Activated T-helper 2 cell treated with anti-CD3 and anti-CD28 coated beads, Interferon-gamma antibody, Interleukin-2, Interleukin-4, amounts not matched to agents 10 μg/mL and 5 μg/mL and 100 μg/mL, durations not matched to agents 14 hours and 24 hours and 36 hours (primary cell): ENCODE measurements at regions not wholly inside any gene's neighbourhood (a gene's known extent, or its start where the extent isn't known, plus 50 kb on each side); places are given as distances from the start of the nearest gene placed in this dataset.

Experiments
- DNase-seq: peaks from one replicate; pipeline ENCODE4 v3.0.0; 2021; ENCODE audit warnings: low spot score
- H3K27ac Mint-ChIP-seq: one replicate; pipeline ENCODE4 v1.8.0; 2021; ENCODE audit warnings: mixed read lengths
- H3K27me3 Mint-ChIP-seq: one replicate; pipeline ENCODE4 v1.8.0; 2021; ENCODE audit warnings: low read depth, mixed read lengths
- H3K36me3 Mint-ChIP-seq: one replicate; pipeline ENCODE4 v1.8.0; 2021; ENCODE audit warnings: low read depth, mixed read lengths
- H3K4me1 Mint-ChIP-seq: one replicate; pipeline ENCODE4 v1.8.0; 2021; ENCODE audit warnings: low read depth, mixed read lengths
- H3K4me3 Mint-ChIP-seq: one replicate; pipeline ENCODE4 v1.8.0; 2021; ENCODE audit warnings: low read depth, mild to moderate bottlenecking, moderate library complexity, mixed read lengths
- H3K9me3 Mint-ChIP-seq: one replicate; pipeline ENCODE4 v1.8.0; 2021; ENCODE audit warnings: mixed read lengths
- intact Hi-C: fragments of 100-400 bp; cut with micrococcal nuclease; formaldehyde crosslinking; loops from one replicate; pipeline ENCODE4 v1.15.1; 2023

DNA sequence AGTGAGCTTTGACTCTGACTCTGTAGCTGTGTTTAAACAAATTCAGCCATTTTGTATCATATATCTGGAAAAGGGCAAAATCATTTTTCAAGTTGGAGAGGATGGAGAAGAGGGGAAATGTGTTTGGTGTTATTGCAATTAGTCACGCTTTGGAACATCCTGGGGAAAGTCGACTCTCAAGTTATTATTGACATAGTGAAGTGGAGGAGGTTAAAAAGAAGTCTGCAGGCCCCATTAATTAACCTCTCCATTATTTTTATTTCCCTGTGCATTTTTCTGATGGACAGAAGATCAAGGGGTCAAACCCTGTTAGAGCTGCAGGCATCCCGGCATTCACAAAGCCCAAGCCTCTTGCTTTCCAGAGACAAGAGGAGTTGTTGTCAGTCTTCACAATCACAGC is 132.6 kb downstream of the TEX36 start:
- Mint-ChIP-seq H3K4me1 (no peaks in the 10 kb centered on the region), H3K27me3 (no peaks in the 10 kb centered on the region), H3K4me3 (no peak overlapping the region), H3K27ac (no peak overlapping the region), H3K36me3 (no peaks in the 10 kb centered on the region), H3K9me3 (no peaks in the 10 kb centered on the region)
- no peak for DNase-seq
- intact Hi-C loops, result no loop called here

- H3K4me3 Mint-ChIP-seq, result no peak overlapping the region
- no peak for DNase-seq
- H3K4me1 Mint-ChIP-seq, result no peaks in the 10 kb centered on the region
- H3K9me3 Mint-ChIP-seq, result no peaks in the 10 kb centered on the region
- intact Hi-C loops, result no loop called here
- no peak overlapping the region for H3K27ac Mint-ChIP-seq
- no peaks in the 10 kb centered on the region for H3K27me3 Mint-ChIP-seq
- no peaks in the 10 kb centered on the region for H3K36me3 Mint-ChIP-seq
Measured at GRCh38 chr10:125549653-125550052, 133.3 kb downstream of the TEX36 start.

DNA sequence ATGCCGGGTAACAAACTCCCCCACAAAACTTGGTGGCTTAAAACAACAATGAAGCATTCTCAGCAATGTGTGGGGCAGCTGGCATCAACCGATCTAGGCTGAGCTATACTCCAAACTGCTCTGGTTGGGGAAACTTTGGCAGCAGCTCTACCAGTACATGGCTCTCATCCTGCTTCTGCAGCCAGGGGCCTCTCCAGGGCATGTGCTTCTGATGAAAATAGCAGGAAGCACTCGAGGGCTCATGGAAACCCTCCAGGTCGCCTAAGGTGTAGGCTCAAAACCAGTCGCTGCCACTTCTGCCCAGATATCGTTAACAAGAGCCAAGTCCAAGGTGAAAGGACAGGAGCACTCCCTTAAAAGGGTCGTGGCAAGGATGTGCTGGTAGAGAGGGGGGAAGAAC is 134.1 kb downstream of the TEX36 start:
- Mint-ChIP-seq H3K27ac (no peak overlapping the region), H3K36me3 (no peaks in the 10 kb centered on the region), H3K9me3 (no peaks in the 10 kb centered on the region), H3K4me3 (no peak overlapping the region), H3K4me1 (no peaks in the 10 kb centered on the region), H3K27me3 (no peaks in the 10 kb centered on the region)
- intact Hi-C loops, result no loop called here
- no peak for DNase-seq

GRCh38 chr10:125548356-125548755 is 134.6 kb downstream of the TEX36 start:
- DNase-seq, result no peak
- no peaks in the 10 kb centered on the region for H3K36me3 Mint-ChIP-seq
- H3K4me1 Mint-ChIP-seq, result no peaks in the 10 kb centered on the region
- H3K9me3 Mint-ChIP-seq, result no peaks in the 10 kb centered on the region
- intact Hi-C loops, result no loop called here
- H3K4me3 Mint-ChIP-seq, result no peak overlapping the region
- H3K27me3 Mint-ChIP-seq, result no peaks in the 10 kb centered on the region
- no peak overlapping the region for H3K27ac Mint-ChIP-seq

DNA sequence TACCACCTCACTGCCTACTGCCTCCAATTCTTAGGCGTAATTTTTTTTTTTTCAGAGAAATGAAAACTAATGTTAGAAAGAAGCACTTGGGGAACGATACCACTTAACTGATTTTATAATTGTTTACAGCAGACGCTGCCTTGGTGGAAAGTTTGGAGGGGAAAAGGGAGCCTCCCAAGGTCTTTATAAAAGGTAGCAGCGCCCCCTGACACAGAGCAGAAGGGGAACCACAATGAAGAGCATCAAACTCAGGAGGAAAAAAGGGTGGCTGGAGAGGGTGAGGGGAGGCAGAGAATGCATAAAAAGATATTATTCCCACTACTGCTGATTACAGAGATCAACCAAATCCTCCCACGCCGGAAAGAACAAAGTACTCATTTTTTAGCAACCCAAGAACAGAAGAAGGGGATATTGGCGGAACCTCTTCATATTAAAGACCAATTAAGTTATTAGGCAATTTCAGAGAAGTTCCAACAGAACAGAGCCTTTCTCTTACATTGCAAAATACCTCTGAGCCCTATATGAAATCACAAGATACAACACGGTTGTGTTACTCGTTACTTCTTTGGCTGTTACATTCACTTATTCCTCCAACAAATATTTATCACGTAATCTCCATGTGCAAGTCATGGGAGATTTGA is 135.8 kb downstream of the TEX36 start:
- Mint-ChIP-seq H3K27ac (no peak overlapping the region), H3K36me3 (no peaks in the 10 kb centered on the region), H3K4me1 (no peaks in the 10 kb centered on the region), H3K9me3 (no peaks in the 10 kb centered on the region), H3K4me3 (no peak overlapping the region), H3K27me3 (no peaks in the 10 kb centered on the region)
- intact Hi-C loops, result no loop called here
- DNase-seq, result no peak

DNA sequence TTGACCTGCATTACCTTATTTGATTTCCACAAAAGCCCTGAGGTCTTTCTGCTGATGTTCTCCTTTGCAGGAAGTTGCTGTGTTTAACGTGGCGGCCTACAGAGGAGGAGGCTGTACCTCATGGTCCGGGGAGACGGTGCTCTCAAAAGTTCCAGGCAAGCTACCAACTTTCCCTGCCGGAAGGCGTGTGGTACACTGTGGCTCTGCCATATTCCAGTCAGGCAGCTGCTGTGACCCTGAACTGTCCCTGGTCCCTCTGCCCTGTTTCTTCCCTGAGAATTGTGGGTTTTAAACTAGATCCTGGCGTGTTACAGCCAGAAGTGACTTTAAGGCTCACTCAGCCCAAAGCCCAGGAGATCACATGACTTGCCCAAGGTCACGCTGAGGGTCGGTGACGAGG is 139.2 kb downstream of the TEX36 start:
- Mint-ChIP-seq H3K27me3 (no peaks in the 10 kb centered on the region), H3K4me3 (no peak overlapping the region), H3K4me1 (no peaks in the 10 kb centered on the region), H3K27ac (no peak overlapping the region), H3K9me3 (no peaks in the 10 kb centered on the region), H3K36me3 (no peaks in the 10 kb centered on the region)
- DNase-seq, result no peak
- intact Hi-C loops, result no loop called here

DNA sequence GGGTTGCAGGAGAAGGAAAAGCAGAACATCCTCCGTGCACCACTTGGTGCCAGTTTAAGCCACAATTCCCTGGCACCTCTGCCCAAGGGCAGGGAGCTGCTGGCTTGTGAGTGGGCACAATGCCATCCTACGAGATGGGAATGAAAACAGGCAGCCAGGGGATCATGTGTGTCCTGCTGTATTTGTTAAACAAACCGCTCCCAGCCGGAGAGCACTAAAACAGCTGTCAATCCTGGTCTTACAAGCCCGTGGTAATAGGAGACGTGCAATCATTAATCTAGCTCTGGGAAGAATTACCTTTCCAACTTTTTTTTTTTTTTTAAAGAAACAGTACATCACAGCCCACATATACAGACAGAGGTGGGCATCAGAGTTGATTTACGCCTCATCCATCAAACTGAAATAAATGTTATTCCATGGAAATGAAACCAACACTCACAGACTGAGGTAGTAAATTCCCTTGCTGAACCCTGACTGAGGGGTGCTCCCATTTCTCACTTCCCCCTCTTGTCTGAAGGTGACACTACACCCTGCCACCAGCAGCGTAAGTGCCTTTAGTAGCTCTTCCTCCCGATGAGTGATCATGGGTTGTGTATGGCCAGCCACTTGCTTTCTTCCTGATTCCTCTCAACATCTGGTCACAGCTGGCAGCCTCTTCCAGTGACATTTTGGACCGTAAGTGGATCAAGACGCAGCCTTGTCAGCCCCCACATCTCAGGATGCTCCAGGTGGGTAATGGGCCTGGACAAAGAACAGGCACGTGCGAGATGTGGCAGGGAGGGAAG is 143.8 kb downstream of the TEX36 start:
- Mint-ChIP-seq H3K36me3 (no peaks in the 10 kb centered on the region), H3K27ac (no peak overlapping the region), H3K4me3 (no peak overlapping the region), H3K9me3 (no peaks in the 10 kb centered on the region), H3K4me1 (no peaks in the 10 kb centered on the region), H3K27me3 (no peaks in the 10 kb centered on the region)
- intact Hi-C loops, result no loop called here
- DNase-seq, result no peak

DNA sequence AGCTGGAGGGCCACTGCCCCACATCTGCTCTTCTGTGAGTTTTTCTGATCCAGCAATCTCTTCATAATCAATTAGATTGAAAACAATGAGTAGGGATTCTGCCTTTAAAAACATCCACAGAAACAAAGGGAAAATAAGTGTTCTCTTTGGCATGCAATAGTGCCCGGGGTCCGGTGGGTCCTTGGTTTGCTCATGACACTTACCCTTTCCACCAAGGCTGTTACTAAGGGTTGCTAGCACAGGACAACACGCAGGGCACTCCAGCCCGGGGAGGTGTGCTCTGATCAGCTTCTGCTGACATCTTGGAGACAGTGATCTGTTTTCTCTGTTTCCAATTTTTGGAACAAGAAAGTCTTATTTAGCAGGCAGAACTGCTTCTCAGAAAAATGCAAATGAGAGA is 146.7 kb downstream of the TEX36 start:
- Mint-ChIP-seq H3K9me3 (no peaks in the 10 kb centered on the region), H3K36me3 (no peaks in the 10 kb centered on the region), H3K4me1 (no peaks in the 10 kb centered on the region), H3K27ac (no peak overlapping the region), H3K27me3 (no peaks in the 10 kb centered on the region), H3K4me3 (no peak overlapping the region)
- DNase-seq, result no peak
- intact Hi-C loops, result no loop called here

DNA sequence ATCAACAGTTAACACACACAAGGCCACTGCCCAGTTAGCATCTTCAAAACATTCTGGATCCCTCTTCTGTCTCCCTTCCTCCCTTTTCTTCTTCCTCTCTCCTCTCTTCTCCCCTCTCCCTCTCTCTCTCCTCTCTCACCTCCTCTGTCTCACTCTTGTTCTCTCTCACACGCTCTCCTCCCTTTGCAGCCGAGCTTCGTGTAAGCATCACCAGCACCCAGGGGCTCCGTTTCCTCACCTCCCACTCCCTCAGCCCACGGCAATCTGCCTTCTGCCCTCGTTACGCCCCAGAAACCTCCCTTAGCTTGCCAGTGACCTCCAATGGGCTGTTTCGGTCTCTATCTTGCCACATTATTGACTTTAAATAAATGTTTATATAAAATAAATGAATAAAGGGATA is 147.4 kb downstream of the TEX36 start:
- intact Hi-C loops, result no loop called here
- no peak for DNase-seq
- Mint-ChIP-seq H3K27me3 (no peaks in the 10 kb centered on the region), H3K9me3 (no peaks in the 10 kb centered on the region), H3K27ac (no peak overlapping the region), H3K4me3 (no peak overlapping the region), H3K36me3 (no peaks in the 10 kb centered on the region), H3K4me1 (no peaks in the 10 kb centered on the region)

DNA sequence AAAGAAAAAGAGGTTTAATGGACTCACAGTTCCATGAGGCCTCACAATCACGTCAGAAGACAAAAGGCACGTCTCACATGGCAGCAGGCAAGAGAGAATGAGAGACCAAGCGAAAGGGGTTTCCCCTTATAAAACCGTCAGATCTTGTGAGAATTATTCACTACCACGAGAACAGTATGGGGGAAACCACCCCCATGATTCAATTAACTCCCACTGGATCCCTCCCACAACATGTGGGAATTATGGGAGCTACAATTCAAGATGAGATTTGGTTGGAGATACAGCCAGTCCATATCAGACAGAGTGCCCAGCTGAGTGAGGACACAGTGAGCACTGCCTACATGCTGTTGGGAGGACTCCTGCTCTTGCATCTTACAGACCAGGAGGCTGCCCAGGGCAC is 148.4 kb downstream of the TEX36 start:
- H3K9me3 Mint-ChIP-seq, result no peaks in the 10 kb centered on the region
- H3K27me3 Mint-ChIP-seq, result no peaks in the 10 kb centered on the region
- no peaks in the 10 kb centered on the region for H3K36me3 Mint-ChIP-seq
- H3K4me1 Mint-ChIP-seq, result no peaks in the 10 kb centered on the region
- H3K4me3 Mint-ChIP-seq, result no peak overlapping the region
- no peak for DNase-seq
- H3K27ac Mint-ChIP-seq, result no peak overlapping the region
- intact Hi-C loops, result no loop called here

- no peaks in the 10 kb centered on the region for H3K9me3 Mint-ChIP-seq
- intact Hi-C loops, result no loop called here
- no peaks in the 10 kb centered on the region for H3K4me1 Mint-ChIP-seq
- no peak overlapping the region for H3K27ac Mint-ChIP-seq
- DNase-seq, result no peak
- no peaks in the 10 kb centered on the region for H3K36me3 Mint-ChIP-seq
- H3K27me3 Mint-ChIP-seq, result no peaks in the 10 kb centered on the region
- no peak overlapping the region for H3K4me3 Mint-ChIP-seq
Measured at GRCh38 chr10:125533866-125534265, 149.1 kb downstream of the TEX36 start.

- Mint-ChIP-seq H3K4me1 (no peaks in the 10 kb centered on the region), H3K36me3 (no peaks in the 10 kb centered on the region), H3K4me3 (no peak overlapping the region), H3K27me3 (no peaks in the 10 kb centered on the region), H3K27ac (no peak overlapping the region), H3K9me3 (no peaks in the 10 kb centered on the region)
- intact Hi-C loops, result no loop called here
- no peak for DNase-seq
Measured at GRCh38 chr10:125531465-125531864, 151.5 kb downstream of the TEX36 start.

DNA sequence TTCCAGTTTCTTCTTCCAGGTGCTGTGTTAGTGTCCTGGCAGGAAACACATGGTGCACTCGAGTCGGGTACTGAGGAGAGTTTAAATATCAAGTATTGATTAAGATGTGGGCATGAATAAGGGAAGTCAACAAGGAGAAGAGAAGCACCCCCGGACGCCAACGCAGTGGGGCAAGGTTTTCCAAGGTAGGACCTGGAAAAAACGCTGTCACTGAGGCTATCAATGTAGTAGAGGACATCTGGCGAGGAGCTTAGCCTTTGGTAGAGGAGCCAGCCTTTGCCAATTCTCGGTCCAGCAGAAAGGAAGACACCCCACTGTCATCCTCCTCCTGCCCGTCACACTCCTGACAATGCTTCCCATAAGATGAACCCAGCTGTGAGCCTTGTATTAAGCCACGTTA is 159.6 kb downstream of the TEX36 start:
- H3K27ac Mint-ChIP-seq, result no peak overlapping the region
- intact Hi-C loops, result no loop called here
- no peaks in the 10 kb centered on the region for H3K27me3 Mint-ChIP-seq
- DNase-seq, result no peak
- no peak overlapping the region for H3K4me3 Mint-ChIP-seq
- no peaks in the 10 kb centered on the region for H3K36me3 Mint-ChIP-seq
- no peaks in the 10 kb centered on the region for H3K9me3 Mint-ChIP-seq
- H3K4me1 Mint-ChIP-seq, result no peaks in the 10 kb centered on the region
